22Rv1 (cell line): ENCODE measurements at regions not wholly inside any gene's neighbourhood (a gene's known extent, or its start where the extent isn't known, plus 50 kb on each side); places are given as distances from the start of the nearest gene placed in this dataset.

ENCODE experiments used
- ZFX ChIP-seq: fragments of 450-650 bp; IDR thresholded peaks from 2 replicates; pipeline ENCODE4 v1.6.1; 2017; ENCODE audit warnings: antibody characterized with exemption, borderline replicate concordance
- TF ChIP-seq, protein P1 (sequence below): fragments of 450-650 bp; IDR thresholded peaks from 2 replicates; pipeline ENCODE4 v1.5.1; 2017; ENCODE audit warnings: mild to moderate bottlenecking

DNA sequence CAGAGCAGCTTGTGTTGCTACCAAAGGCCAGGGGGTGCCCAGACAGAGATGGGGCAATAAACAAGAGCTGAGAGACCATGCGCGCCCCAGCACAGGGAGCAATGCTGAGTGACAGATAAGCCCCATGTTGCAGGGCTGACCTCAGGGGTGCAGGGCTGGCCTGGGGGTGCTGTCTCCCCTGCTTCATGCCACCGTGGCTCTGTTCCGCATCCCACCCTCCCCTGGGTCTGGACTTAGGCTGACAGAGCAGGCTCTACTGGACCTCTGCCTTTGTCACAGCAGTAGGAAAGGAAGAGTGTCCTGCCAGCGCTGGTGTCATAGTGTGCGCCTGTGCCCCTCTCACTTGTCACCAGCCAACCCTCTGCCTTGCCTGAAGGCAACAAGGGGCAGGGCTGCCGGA is 67.4 kb upstream of the IQSEC1 start:
- TF ChIP-seq, protein P1, sequence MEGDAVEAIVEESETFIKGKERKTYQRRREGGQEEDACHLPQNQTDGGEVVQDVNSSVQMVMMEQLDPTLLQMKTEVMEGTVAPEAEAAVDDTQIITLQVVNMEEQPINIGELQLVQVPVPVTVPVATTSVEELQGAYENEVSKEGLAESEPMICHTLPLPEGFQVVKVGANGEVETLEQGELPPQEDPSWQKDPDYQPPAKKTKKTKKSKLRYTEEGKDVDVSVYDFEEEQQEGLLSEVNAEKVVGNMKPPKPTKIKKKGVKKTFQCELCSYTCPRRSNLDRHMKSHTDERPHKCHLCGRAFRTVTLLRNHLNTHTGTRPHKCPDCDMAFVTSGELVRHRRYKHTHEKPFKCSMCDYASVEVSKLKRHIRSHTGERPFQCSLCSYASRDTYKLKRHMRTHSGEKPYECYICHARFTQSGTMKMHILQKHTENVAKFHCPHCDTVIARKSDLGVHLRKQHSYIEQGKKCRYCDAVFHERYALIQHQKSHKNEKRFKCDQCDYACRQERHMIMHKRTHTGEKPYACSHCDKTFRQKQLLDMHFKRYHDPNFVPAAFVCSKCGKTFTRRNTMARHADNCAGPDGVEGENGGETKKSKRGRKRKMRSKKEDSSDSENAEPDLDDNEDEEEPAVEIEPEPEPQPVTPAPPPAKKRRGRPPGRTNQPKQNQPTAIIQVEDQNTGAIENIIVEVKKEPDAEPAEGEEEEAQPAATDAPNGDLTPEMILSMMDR: no peak
- TF ChIP-seq ZFX: no peak
